Neural progenitor cell (in vitro differentiated cells): ENCODE measurements at regions not wholly inside any gene's neighbourhood (a gene's known extent, or its start where the extent isn't known, plus 50 kb on each side); places are given as distances from the start of the nearest gene placed in this dataset.

Experiments used
- EZH2 ChIP-seq: fragments of 200-600 bp; sonication (generic); IDR thresholded peaks from 2 replicates; pipeline ENCODE4 v1.6.1; 2017; ENCODE audit warnings: antibody characterized with exemption, mild to moderate bottlenecking, moderate library complexity
- TF ChIP-seq, protein P1 (sequence below): fragments of 200-600 bp; sonication (generic); IDR thresholded peaks from 2 replicates; pipeline ENCODE4 v1.5.1; 2017; ENCODE audit warnings: antibody characterized with exemption, mild to moderate bottlenecking

DNA sequence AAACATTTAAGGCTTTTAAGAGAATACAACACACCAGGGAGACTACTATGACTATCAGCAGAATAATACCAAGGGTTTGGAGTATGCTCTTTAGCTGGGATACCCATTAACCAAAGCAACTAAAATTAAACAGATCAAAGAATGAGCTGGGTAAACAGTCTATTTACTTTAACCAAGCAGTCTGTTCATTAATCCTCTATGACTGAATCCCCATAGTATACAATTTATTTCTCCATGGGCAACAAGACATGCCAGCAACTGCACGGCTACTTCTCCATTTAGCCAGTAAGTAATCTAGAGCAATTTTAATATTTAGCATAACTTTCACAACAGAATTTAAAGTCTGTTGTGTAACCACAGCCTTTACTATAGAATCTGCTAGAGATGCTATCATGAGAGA is 77.6 kb downstream of the CDO1 start:
- TF ChIP-seq, protein P1, sequence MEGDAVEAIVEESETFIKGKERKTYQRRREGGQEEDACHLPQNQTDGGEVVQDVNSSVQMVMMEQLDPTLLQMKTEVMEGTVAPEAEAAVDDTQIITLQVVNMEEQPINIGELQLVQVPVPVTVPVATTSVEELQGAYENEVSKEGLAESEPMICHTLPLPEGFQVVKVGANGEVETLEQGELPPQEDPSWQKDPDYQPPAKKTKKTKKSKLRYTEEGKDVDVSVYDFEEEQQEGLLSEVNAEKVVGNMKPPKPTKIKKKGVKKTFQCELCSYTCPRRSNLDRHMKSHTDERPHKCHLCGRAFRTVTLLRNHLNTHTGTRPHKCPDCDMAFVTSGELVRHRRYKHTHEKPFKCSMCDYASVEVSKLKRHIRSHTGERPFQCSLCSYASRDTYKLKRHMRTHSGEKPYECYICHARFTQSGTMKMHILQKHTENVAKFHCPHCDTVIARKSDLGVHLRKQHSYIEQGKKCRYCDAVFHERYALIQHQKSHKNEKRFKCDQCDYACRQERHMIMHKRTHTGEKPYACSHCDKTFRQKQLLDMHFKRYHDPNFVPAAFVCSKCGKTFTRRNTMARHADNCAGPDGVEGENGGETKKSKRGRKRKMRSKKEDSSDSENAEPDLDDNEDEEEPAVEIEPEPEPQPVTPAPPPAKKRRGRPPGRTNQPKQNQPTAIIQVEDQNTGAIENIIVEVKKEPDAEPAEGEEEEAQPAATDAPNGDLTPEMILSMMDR = no peak
- no peak for TF ChIP-seq EZH2
